ENCODE measurements at regions not wholly inside any gene's neighbourhood (a gene's known extent, or its start where the extent isn't known, plus 50 kb on each side); places are given as distances from the start of the nearest gene placed in this dataset.

DNA sequence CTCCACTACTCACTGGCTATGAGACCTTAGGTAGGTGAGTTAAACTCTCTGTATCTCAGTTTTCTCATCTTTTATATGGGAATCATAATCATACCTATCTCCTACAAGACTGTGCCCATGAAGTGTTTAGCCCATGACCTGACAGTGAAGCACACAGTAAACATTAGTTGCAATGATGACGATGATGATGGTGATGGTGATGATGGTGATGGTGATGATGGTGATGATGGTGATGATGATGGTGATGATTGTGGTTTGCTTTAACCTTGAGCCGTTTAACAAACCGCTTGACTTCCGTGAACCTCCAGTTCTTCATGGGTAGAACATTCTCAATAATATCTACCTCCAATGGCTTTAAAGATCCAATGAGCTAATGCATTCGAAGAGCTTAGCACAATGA lies 220.2 kb upstream of the MVB12B start:
- TF ChIP-seq, protein P1, sequence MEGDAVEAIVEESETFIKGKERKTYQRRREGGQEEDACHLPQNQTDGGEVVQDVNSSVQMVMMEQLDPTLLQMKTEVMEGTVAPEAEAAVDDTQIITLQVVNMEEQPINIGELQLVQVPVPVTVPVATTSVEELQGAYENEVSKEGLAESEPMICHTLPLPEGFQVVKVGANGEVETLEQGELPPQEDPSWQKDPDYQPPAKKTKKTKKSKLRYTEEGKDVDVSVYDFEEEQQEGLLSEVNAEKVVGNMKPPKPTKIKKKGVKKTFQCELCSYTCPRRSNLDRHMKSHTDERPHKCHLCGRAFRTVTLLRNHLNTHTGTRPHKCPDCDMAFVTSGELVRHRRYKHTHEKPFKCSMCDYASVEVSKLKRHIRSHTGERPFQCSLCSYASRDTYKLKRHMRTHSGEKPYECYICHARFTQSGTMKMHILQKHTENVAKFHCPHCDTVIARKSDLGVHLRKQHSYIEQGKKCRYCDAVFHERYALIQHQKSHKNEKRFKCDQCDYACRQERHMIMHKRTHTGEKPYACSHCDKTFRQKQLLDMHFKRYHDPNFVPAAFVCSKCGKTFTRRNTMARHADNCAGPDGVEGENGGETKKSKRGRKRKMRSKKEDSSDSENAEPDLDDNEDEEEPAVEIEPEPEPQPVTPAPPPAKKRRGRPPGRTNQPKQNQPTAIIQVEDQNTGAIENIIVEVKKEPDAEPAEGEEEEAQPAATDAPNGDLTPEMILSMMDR (IDR thresholded peaks at IDR 0.05; ENCODE audit: low read length, missing control alignments), result no peak
- no peak overlapping the region for H3K4me3 ChIP-seq (replicated peaks; ENCODE audit: low read depth, low read length)
- DNase-seq (ENCODE audit: low read depth), result no peak

DNA sequence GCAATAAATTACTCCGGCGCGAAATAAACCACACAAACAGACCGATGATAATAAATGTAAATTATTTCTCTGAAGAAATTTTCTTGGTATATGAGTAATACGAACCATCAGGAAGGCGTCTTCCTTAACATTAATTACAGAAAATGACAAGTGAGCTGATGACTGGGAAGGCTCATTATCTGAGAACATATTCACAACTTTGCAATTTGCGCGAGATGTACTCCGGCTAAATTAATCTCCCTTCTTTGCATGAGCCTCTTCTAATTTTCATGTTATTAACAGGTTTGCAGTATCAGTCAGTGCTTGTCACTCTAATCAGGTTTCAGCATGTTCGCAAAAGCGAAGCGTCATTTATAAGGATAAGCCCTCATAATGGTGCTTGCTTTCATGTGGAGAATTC lies 218.9 kb upstream of the MVB12B start:
- H3K4me3 ChIP-seq (replicated peaks; ENCODE audit: low read depth, low read length), result no peak overlapping the region
- no peak for DNase-seq (ENCODE audit: low read depth)
- TF ChIP-seq, protein P1 (IDR thresholded peaks at IDR 0.05; ENCODE audit: low read length, missing control alignments), result no peak

DNA sequence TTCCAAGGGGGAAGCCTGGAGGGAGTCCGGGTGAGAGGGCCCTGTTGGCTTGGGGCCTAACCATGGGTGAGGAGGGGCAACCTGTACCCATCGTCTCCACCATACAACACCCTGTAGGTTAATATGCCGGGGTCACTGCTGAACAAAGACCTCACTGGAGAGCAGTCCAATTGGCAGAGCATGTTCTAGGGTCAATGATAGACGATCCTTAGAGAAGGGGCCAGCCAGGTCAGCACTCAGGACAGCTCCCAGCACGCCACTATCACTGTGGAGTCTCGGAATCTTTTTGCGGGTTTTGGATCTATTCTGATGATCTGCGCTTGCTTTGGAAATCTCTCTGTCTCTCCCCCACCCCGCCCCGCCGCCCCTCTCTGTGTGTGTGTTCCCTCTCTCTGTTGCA lies 218.4 kb upstream of the MVB12B start:
- no peak overlapping the region for H3K4me3 ChIP-seq (replicated peaks; ENCODE audit: low read depth, low read length)
- TF ChIP-seq, protein P1 (IDR thresholded peaks at IDR 0.05; ENCODE audit: low read length, missing control alignments), result no peak
- peak; percentile 8 for DNase-seq (ENCODE audit: low read depth)

DNA sequence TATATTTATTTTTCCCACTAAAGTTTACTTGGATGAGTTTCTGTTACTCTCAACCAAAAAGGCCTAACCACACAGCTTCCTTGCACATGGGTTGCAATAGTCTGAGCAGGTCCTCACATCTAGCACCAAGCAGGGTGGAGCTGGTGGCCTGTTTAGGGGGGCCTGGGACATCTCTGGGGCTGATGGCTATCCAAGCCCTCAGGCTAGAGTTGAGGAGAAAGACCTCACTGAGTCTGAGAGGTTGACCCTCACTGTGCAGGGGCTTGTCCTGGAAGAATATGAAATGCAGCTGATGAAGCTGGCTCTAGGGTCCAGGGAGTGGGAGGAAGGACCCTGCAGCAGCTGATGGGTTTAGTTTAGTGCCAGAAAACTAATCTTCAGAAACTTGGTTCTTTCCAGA lies 217.1 kb upstream of the MVB12B start:
- DNase-seq (ENCODE audit: low read depth), result no peak
- TF ChIP-seq, protein P1 (IDR thresholded peaks at IDR 0.05; ENCODE audit: low read length, missing control alignments), result no peak
- H3K4me3 ChIP-seq (replicated peaks; ENCODE audit: low read depth, low read length), result no peak overlapping the region

DNA sequence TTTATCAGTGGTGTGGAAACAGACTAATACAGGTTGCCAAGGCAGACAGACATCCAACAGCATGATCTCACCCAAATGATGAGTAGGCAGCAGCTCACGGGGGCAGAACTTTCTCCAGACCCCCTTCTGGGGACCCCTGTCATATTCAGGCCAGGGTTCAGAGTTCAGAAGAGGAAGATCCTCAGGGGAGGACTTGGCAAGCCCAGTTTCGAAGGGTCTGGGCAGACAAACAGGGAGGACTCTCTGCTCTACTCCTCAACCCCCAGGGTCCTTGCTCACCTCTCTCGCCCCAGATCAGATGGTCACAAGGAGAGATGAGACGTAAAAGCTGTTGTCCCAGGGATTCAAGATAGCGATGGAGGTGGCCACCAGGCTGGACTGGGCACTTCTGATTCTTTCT lies 215.1 kb upstream of the MVB12B start:
- no peak overlapping the region for H3K4me3 ChIP-seq (replicated peaks; ENCODE audit: low read depth, low read length)
- TF ChIP-seq, protein P1 (IDR thresholded peaks at IDR 0.05; ENCODE audit: low read length, missing control alignments), result no peak
- no peak for DNase-seq (ENCODE audit: low read depth)

DNA sequence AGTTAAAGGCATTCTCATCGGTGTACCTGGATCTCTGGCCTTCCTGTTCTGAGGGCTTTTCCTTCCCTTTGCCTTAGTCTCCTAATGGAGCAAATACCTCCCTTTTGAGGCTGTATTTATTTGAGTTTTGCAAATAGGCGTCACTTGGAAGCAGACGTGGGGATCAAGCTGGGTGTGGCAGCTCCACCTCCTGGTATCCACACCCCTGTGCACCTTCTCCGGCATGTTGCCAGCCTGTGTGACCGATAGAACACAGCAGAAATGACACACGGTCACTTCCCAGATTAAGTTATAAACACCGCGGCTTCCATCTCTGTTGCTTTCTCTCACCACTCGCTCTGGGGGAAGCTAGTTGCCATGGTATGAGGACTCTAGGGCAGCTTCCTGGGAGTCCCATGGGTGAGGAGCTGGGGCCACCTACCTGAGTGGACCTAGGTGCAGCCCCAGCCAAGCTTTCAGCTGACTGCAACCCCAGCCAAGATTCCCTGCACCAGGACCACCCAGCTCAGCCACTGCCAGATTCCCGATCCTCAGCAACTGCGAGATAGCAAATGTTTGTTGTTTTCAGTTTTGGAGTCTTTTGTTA lies 214.4 kb upstream of the MVB12B start:
- H3K4me3 ChIP-seq (replicated peaks; ENCODE audit: low read depth, low read length), result no peak overlapping the region
- TF ChIP-seq, protein P1 (IDR thresholded peaks at IDR 0.05; ENCODE audit: low read length, missing control alignments), result no peak
- DNase-seq (ENCODE audit: low read depth), result no peak

DNA sequence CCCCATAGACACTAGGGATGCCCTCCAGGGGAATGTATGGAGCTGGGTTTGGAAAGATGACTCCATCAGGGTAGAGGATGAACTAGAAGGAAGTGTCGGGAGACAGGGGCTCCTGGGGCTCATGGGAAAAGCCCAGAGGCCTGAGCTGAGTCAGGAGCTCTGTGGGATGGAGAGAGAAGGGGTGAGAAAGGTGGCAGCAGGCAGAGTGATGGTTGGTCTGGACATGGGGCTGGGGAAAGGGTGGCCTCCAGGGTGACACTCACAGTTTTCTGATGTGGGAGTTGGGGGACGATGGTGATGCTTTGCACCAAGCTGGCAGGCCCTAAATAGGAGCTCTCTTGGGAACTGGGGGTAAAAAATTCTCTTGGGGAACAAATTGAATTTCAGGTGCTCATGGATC lies 213.5 kb upstream of the MVB12B start:
- H3K4me3 ChIP-seq (replicated peaks; ENCODE audit: low read depth, low read length), result no peak overlapping the region
- DNase-seq (ENCODE audit: low read depth), result no peak
- TF ChIP-seq, protein P1 (IDR thresholded peaks at IDR 0.05; ENCODE audit: low read length, missing control alignments), result no peak
